Adrenal gland (tissue), 5 donors: ENCODE measurements at regions not wholly inside any gene's neighbourhood (a gene's known extent, or its start where the extent isn't known, plus 50 kb on each side); places are given as distances from the start of the nearest gene placed in this dataset.

Source experiments
- POLR2A ChIP-seq, 2 donors: fragments of 450-650 bp; IDR thresholded peaks; one replicate each; pipeline ENCODE4 v1.6.1; 2017; ENCODE audit warnings: antibody characterized with exemption in 2 of 2, mild to moderate bottlenecking in 2 of 2, moderate library complexity in 1 of 2
- TF ChIP-seq, protein P1 (sequence below), 6 experiments: fragments of 450-650 bp in 4 of 6; fragments of 200-600 bp in 2 of 6; sonication (generic) in 1 of 6; IDR thresholded peaks; 1 replicate in 5 of 6; 2 replicates in 1 of 6; pipeline versions ENCODE4 v1.5.1 to v1.8.0; 2016 to 2021; ENCODE audit warnings: antibody characterized with exemption in 6 of 6, mild to moderate bottlenecking in 2 of 6, moderate library complexity in 1 of 6
- donor health status: DM: no; HTN: no; CAD: no.

DNA sequence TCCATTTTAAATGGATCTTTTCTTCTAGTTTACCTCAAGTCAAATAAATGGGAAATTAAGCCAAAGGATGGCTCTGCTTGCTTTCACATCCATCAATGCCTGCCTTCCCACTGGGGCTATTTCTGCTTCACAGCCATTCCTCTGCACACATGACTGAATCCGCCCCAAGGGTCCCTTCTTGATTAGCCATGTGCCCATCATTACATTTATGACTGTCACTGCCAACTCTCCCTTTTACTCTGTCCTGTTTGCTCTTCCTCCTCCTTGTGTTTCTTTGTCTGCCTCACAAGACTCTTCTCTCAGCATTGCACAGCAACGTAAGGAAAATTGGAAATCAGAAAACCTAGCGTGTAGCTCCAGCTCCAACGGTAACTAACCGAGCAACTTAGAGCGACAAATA lies 410.2 kb downstream of the TBC1D4 start:
- TF ChIP-seq, protein P1, sequence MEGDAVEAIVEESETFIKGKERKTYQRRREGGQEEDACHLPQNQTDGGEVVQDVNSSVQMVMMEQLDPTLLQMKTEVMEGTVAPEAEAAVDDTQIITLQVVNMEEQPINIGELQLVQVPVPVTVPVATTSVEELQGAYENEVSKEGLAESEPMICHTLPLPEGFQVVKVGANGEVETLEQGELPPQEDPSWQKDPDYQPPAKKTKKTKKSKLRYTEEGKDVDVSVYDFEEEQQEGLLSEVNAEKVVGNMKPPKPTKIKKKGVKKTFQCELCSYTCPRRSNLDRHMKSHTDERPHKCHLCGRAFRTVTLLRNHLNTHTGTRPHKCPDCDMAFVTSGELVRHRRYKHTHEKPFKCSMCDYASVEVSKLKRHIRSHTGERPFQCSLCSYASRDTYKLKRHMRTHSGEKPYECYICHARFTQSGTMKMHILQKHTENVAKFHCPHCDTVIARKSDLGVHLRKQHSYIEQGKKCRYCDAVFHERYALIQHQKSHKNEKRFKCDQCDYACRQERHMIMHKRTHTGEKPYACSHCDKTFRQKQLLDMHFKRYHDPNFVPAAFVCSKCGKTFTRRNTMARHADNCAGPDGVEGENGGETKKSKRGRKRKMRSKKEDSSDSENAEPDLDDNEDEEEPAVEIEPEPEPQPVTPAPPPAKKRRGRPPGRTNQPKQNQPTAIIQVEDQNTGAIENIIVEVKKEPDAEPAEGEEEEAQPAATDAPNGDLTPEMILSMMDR (IDR thresholded peaks at IDR 0.05), result no peak
- TF ChIP-seq POLR2A (IDR thresholded peaks at IDR 0.05), result no peak
